GM21423 (cell line): ENCODE measurements at regions not wholly inside any gene's neighbourhood (a gene's known extent, or its start where the extent isn't known, plus 50 kb on each side); places are given as distances from the start of the nearest gene placed in this dataset.

Experiments used
- ATAC-seq: cut with Tn5 transposase; IDR thresholded peaks from one replicate; pipeline ENCODE4 v1.9.1; 2021; ENCODE audit warnings: mild to moderate bottlenecking, moderate library complexity; ENCODE audit not compliant: unreplicated experiment

DNA sequence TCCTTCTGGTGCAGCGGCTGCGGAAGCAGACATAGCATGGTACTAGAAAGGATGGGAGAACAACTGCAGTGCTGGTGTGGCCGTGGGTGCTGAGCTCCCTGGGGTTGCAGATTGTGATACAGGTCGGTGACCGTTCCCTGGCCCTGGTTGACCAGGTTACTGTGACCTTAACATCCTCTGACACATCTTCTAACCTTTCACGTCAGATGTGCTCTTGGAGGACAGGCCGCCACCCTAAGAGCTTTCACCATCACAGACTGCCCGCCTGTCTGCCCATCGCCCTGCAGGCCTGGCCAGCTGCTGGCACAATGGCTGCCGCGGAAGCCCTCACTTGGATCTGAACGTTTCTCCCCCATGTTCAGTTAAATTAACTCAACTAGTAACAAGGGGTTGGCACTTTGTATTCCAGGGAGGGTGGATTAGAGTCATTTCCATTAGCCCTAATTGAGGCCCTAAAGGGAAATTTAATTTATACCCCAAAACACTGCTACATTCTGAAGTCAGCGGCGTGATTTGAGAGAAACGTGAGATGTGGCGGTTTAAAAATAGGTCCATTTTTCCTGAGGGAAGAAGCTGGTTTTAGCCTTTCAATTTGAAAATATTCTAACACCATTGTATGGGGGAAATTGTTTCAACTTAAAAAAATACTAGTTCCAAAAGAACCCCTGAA lies 443.9 kb upstream of the CDH4 start:
- ATAC-seq: no peak

DNA sequence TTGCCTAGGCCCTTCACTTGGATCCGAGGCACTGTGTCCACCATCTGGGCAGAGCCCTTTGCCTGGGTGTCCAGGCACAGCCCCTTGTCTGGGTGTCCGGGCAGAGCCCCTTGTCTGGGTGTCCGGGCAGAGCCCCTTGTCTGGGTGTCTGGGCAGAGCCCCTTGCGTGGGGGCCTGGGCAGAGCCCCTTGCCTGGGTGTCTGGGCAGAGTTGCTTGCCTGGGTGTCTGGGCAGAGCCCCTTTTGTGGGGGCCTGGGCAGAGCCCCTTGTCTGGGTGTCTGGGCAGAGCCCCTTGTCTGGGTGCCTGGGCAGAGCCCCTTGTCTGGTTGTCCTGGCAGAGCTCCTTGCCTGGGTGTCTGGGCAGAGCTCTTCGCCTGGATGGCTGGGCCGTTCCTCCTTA lies 443.4 kb upstream of the CDH4 start:
- no peak for ATAC-seq

DNA sequence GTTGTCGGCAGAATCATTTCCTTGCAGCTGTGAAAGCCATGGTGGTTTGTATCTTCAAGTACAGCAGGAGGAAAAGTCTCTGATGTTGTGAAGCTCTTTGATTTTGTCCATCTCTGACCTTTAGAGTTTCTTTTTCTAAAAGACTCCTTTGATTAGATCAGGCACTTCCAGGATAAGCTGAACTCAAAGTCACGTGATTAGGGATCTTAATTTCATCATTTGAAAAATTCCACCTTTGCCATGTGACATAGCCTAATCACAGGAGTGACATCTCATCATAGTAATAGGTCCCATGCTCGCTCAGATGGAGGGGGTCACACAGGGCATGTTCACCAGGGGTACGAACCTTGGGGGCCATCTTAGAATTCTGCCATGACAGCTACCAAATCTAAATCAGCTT lies 441.5 kb upstream of the CDH4 start:
- ATAC-seq: no peak

DNA sequence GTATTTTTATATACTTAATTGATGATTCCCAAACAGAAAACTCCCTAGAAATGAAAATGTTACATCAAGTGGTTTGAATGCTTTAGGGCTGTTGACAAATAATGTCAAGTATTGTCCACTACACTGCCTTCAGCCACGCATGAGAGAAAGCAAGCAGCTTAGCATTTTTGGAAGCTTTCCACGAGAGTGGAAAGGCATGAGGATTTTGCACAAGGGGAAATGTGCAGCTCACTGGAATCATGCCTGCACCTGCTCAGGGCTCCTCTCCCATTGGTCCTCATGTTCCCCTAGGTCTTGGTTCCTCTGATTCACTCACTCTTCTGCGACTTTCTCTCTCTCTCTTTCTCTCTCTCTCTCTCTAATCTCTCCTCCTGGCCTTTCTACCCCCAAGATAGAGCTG lies 439.5 kb upstream of the CDH4 start:
- ATAC-seq: no peak

DNA sequence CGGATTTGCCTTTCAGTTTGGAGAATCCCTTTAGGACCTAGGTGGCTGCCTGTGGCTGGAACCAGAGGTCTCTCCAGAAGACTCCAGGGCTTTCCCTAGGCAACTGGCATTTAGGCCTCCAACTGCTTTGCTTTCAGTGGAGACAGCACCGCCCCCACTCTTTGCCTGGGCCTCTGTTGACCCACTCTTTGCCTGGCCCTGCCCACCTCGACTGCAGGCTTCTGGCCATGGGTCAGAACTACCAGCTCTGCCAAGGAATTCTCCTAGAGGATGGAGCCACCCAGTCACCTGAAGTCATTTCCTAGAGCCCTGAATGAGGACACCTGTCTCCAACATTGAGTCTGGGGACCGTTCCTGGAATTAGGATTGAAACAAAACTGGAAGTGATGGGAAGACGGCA lies 439.0 kb upstream of the CDH4 start:
- ATAC-seq: no peak

DNA sequence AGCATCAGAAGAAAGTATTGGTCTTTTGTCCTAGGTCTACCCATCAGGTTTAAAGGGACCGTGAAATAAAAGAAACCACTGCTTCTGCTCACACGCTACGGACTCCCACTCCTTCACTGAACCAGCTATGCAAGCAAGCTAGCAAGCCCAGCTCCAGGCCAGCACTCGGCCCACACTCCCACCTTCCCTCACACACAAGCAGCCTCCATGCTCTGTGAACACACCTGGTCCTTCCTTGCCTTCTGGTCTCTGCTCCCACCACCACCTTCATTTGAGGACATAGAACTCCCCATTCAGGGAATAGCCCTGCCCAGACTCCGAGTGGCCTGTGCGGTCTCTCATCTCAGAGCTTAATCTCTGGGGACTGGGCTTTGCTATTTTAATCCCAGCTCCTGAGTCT lies 436.4 kb upstream of the CDH4 start:
- no peak for ATAC-seq

DNA sequence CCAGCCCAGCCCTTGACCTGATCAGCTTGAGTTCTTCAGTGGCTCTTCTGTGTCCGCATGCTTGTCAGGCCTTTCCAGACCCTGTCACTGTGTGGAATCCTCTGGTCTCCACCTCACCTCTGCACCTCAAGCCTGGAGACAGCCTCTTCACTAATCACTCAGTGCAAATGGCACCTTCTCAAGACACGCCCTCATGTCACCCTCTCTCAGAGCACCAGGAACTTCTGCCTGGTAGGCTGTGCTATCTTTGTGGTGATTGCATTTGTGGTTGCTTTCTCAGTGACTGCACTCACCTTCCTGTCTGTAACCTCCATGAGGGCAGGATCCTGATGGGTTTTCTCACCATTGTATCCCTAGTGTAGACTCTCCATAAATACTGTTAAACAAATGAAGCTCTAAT lies 435.2 kb upstream of the CDH4 start:
- no peak for ATAC-seq

DNA sequence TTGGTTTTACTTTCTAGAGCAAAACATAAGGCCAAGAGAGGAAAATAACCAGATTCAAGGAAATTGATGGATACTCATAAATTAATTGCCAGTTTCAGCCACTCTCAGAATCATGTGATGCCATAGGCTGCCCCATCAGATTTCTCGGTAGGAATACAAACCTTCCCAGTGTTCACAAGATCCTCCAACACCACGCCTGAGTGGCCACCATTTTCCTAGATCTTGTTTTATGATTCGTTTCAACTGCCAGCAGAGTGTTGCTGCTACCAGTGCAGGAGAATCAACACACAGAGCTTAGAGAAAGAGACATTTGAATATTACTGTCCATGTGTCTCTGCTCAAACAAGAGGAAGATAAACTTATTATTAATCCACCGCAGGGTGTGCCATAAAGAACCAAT lies 434.2 kb upstream of the CDH4 start:
- no peak for ATAC-seq

DNA sequence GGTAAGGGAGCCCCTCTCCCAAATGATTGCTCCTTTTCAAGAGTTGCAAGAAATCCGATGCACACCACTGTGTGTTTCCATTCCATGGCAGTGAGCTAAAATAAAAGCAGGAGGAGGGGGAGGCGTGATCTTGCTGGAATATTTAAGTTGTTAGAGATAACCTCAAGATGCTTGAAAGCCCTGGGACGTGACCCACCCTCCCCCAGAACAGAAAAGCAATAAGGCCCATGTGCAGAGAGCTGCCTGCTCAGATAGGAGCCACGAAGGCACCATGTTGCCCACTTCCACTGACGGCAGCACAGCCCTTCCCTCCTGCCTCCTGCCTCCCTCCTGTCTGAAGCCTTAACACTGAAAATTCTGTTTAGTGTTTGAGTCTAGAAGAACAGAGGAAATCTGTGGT lies 432.6 kb upstream of the CDH4 start:
- no peak for ATAC-seq

DNA sequence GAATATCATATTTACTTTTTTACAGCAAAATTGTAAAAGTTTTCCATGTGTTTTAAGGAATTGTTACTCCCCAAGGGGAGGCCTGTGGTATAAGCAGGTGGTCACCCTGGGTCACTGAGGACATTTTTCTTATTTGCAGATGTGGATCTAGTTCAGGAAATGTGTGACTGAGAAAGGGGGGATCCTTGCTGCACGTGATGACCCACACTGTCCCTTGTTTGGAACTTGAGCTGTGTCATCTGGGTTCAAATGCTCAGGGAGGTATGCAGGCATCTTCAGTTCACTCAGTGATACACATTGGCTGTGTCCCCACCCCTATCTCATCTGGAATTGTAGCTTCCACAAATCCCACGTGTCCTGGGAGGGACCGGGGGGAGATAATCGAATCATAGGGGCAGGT lies 431.9 kb upstream of the CDH4 start:
- ATAC-seq: no peak

DNA sequence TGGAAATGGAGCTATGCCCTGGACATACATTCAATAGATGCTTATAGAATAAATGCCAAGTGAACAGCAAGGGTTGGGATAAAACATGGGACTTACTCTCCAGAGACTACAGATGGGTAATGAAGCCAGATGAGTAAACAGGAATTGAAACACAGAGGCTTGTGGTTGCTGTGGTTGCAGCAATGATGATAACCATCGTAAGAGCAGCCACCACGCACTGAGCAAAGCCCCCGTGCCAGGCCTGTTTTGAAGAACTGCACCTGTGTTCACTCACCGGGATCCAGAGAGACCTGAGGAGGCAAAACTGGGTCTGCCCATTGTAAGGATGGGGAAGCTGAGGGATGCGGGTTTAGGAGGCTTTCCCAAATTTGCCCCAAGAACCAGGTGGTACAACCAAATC lies 431.1 kb upstream of the CDH4 start:
- ATAC-seq: no peak

DNA sequence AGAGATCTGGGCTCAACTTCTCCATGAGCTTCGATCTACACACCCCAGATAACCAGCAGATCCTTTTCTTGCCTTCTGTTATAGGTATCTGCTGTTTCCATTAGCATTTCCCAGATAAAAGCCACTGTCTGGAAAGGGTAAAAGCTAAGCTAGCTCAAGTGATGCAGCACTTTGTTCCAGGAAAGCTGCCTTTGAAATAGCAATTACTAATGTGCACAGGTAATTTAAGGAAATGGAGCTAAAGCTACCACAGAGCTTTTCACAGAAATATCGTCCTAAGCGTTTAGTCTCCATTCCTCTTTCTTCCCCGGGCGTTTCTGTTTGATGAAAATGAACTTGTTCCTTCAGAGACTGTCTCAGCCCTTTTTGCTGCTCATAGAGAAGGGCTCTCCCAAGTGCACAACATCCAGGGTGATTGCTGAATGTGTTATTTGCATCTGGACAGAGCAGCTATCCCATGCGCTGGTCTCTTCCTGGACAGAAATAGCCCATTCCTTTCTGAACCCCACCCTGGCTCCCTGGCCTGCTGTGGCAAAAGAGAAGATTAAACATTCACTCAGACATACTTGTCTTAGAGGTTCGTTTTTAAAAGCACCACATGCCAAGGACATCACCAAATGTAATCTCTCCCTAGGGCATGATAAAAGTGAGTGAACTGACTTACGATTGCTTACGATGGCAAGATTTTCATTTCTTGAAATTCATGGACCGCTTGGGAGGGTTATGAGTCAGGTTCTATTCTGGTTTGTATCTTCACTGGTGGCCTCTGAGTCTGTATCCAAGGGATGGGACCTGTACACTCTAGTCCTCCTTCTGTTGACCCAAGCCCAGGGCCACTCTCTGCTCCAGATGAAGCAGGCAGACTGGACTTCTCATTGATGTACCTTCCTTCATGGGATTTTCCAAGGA lies 429.1 kb upstream of the CDH4 start:
- ATAC-seq: no peak

DNA sequence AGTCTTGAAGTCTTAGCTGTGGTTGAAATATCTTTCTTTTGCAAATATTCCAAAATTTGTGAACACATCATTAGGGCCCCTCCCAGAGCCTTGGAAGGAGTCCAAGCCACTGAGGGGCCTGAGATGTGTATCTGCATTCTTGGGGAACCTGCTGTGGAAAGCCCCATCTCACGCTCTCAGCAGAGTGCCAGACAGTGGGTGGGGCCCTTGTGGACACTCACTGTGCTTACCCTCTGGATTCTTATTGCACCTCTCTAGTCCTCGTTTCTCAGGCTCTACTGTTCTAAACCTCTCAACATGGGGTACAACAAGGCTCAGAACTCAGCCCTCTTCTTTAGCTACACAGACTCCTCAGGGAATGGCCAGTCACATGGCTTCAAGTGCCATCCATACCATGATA lies 416.2 kb upstream of the CDH4 start:
- no peak for ATAC-seq

DNA sequence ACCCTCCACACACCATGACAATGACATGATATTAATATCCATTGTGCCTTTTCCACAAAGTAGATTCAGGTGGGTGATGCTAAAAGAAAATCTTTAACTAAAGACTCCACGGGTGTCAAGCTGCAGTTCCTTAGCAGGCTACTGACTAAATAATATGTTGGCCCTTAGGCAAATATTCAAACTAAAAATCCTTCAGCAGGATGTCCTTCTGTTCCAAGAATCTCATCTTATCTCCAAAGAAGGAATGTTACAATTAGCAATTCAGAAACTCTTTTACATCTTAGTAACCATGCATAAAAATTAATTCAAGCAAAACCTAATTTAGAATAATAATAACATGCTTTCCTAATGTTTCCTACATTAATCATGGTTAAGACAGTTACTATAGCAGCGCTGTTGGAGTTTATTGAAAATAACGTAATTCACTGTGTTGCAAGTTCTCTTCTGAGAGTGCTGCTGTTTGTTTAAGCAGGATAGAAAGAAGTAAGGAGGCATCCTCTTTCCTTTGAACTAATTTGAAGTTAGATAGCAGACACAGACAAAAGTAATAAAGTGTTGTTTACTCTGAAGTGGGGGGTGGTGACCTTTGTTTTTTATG lies 414.8 kb upstream of the CDH4 start:
- no peak for ATAC-seq

DNA sequence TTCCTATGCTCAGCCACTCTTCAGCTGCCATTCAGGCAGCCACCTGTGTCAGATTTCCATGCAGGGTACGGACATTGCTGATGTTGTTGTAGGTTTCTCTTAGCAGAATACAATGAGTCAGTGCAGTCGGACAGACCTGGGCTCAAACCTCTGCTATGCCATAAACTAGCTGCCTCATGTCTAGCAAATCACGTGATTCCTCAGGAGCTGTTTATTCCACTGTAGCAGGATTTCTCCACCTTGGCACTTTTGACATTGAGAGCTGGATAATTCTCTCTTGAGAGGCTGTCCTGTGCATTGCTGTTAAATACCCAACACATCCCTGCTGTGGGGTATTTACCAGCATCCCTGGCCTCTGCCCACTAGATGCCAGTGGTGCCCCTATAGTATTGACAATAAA lies 413.8 kb upstream of the CDH4 start:
- ATAC-seq: no peak

DNA sequence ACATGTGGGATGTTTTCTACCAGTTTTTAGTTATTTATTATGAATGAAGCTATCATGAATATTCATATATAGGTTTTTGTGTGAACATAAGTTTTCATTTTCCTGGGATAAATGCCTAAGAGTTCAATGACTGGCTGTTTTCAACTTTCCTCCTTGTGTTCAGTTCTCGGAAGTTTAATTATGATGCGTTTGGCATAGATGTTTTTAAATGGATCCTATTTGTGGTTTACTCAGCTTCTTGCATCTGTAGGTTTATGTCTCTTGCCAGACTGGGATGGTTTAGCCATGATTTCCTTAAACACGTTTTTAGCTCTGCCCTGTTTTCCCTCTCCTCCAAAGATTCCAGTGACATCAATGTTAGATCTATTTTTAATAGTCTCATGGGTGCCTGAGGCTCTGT lies 411.1 kb upstream of the CDH4 start:
- no peak for ATAC-seq

DNA sequence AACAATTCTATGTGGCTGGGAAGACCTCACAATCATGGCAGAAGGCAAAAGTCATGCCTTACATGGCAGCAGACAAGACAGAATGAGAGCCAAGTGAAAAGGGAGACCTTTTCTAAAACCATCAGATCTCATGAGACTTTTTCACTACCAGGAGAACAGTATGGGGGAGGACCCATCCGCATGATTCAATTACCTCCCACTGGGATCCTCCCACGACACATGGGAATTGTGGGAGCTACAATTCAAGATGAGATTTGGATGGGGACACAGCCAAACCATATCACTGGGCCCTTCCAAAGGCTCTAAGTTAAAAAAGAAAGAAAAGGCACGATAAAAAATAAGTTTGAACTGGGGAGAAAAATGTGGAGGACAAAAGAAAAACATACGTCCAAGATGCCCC lies 406.9 kb upstream of the CDH4 start:
- no peak for ATAC-seq

DNA sequence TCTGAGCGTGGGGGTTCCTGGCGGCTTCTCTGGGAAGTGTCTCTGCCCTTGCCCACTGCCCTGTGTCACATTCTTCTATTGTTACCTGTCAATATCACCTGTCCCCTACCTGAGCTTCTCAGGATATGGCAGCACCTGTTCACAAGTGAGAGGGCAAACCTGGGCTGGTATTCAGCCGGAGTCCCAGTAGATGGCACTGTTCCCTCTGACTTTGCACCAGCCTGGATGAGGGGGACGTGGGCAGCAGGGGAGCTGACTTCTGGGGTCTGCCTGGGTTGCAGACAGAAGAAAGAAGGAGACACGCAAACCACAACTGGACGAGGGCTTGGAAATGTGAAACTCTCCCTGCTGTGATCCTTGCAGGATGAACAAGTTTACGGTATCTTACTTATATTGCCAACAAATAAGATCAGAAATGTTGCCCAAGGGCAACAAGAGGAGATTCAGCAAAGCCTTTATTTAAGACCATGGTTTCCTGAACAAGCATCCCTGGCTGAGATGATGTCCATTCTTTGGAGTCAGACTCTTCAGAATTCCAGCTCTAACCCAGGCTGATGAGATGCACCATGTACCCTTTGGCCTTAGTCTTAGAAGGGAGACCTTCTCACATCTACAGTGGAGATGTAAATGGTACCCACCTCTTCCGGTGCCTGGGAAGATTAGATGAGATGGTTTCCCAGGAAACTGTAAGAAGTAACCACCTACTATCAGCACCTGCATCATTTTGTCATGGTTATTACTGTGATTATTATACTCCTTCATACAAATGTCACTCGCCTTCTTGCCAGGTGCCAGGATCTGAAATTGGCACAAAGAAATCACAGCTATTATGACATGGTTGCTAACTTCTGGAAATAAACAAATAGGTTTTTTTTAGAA lies 400.0 kb upstream of the CDH4 start:
- ATAC-seq: no peak

DNA sequence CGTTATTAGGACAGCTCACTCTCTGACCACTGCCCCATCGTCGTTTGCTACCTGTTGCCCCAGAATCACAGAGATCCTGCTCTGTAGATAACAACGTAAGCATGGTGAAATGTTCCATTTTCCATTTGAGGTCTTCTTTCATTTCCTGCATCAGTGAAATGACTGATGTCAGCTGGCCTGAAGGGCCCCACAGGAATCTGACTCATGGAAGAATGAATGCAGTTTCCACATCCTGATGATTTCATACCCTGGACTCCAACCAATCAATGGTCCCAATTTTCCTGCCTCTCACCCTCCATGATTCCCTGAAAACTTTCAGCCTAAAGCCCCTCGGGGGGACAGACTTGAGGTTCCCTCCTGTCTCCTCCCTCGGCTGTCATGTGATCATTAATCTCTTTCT lies 394.4 kb upstream of the CDH4 start:
- no peak for ATAC-seq

DNA sequence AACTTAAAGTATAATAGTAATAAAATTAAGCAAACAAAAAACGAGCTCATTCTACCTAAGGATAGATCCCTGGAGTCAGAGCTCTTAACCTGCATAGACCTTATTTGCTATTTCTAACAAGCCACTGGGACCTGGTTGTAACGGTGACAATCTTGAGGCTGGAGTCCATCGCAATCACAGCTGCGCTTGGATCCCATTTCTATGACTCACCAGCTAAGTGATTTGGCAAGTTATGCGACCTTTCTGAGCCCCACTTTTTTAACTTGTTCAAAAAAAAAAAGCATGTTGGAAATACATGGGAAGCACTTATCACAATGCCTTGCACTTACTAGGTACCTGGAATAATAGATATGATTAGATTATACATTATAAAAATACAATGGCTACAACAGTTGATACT lies 389.5 kb upstream of the CDH4 start:
- no peak for ATAC-seq

DNA sequence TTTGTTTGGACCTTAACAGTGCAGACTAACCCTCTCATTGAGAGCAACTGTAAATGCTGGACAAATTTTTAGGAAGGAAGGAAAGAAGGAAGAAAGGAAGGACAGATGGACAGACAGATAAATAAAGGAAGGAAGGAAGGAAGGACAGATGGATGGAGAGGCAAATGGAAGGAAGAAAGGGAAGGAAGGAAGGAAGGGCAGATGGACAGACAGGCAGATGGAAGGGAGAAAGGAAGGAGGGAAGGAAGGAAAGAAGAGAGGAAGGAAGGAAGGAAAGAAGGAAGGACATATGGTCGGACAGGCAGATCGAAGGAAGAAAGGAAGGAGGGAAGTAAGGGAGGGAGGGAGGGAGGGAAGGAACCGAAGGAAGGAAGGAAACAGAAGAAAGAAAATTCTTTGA lies 388.5 kb upstream of the CDH4 start:
- ATAC-seq: no peak
